Small intestine (tissue), 7 donors: ENCODE measurements at regions not wholly inside any gene's neighbourhood (a gene's known extent, or its start where the extent isn't known, plus 50 kb on each side); places are given as distances from the start of the nearest gene placed in this dataset.

Source experiments
- DNase-seq, 2 donors: peaks; one replicate each; pipeline versions ENCODE4 v3.0.0 to v3.0.0-alpha.2; 2013
- FAIRE-seq: peaks from 2 replicates; lab custom pipeline; 2012; peaks lifted over from hg19 to GRCh38; lab: Jason Lieb, UNC
- H3K27ac ChIP-seq, 3 donors: one replicate each; pipeline ENCODE4 v1.5.1; 2013; ENCODE audit warnings: low read length in 2 of 3, mild to moderate bottlenecking in 2 of 3, control low read depth in 1 of 3, inconsistent platforms in 1 of 3, low read depth in 1 of 3, moderate library complexity in 1 of 3
- H3K27me3 ChIP-seq, 3 donors: one replicate each; pipeline ENCODE4 v1.6.1; 2013; ENCODE audit warnings: low read length in 3 of 3, inconsistent platforms in 1 of 3; ENCODE audit not compliant: control insufficient read depth in 3 of 3, insufficient read depth in 3 of 3
- H3K36me3 ChIP-seq, 3 donors: one replicate each; pipeline ENCODE4 v1.6.1; 2013; ENCODE audit warnings: low read length in 3 of 3, inconsistent platforms in 1 of 3, low read depth in 1 of 3, mild to moderate bottlenecking in 1 of 3, moderate library complexity in 1 of 3; ENCODE audit not compliant: control insufficient read depth in 3 of 3, insufficient read depth in 2 of 3
- H3K4me1 ChIP-seq, 3 donors: one replicate each; pipeline ENCODE4 v1.6.1; 2013; ENCODE audit warnings: low read length in 2 of 3, inconsistent platforms in 1 of 3, low read depth in 1 of 3, mild to moderate bottlenecking in 1 of 3, moderate library complexity in 1 of 3; ENCODE audit not compliant: control insufficient read depth in 3 of 3, insufficient read depth in 2 of 3
- H3K4me3 ChIP-seq, 3 donors: one replicate each; pipeline ENCODE4 v1.5.1; 2013; ENCODE audit warnings: low read length in 3 of 3, control low read depth in 1 of 3, inconsistent platforms in 1 of 3, low read depth in 1 of 3, mild to moderate bottlenecking in 1 of 3, moderate library complexity in 1 of 3
- H3K9me3 ChIP-seq, 2 donors: one replicate each; pipeline ENCODE4 v1.6.1; 2013; ENCODE audit warnings: low read depth in 1 of 2, low read length in 1 of 2; ENCODE audit not compliant: control insufficient read depth in 2 of 2, insufficient read depth in 1 of 2
- WGBS, 3 donors: extraction: QIAGEN DNeasy Blood & Tissue Kit; methylation state at CpG; one replicate each; pipeline ENCODE4 v1.1.7; 2013; 5-methylcytosine and 5-hydroxymethylcytosine counted together
- donor health status: healthy with polysubstance abuse.
- donor health status: control.
- donor health status: control.
- donor health status: Bipolar disorder and iron deficiency.
- donor health status: healthy.

GRCh38 chr5:36355516-36355915 lies 53.8 kb upstream of the RANBP3L start:
- Histone ChIP-seq H3K36me3 (no peaks in the 10 kb centered on the region), H3K27me3 (no peaks in the 10 kb centered on the region), H3K4me1 (no peaks in the 10 kb centered on the region), H3K9me3 (no peaks in the 10 kb centered on the region), H3K4me3 (no peak overlapping the region), H3K27ac (no peak overlapping the region)
- 89 to 96% (median 93%) methylated on average over 1 of the region's 1 CpG for WGBS, 3 donors
- no peak for FAIRE-seq
- DNase-seq: no peak

- no peaks in the 10 kb centered on the region for H3K36me3 ChIP-seq
- FAIRE-seq: no peak
- H3K27me3 ChIP-seq: no peaks in the 10 kb centered on the region
- H3K4me1 ChIP-seq: no peaks in the 10 kb centered on the region
- H3K4me3 ChIP-seq: no peak overlapping the region
- no peak overlapping the region for H3K27ac ChIP-seq
- DNase-seq: no peak
- whole genome bisulfite sequencing, 3 donors: 39 to 72% (median 45%) methylated on average over 2 of the region's 2 CpGs
- H3K9me3 ChIP-seq: no peaks in the 10 kb centered on the region
Observed at GRCh38 chr5:36356915-36357314, 55.2 kb upstream of the RANBP3L start.

GRCh38 chr5:36357391-36357975 lies 55.8 kb upstream of the RANBP3L start:
- Histone ChIP-seq H3K4me3 (no peak overlapping the region), H3K27me3 (no peaks in the 10 kb centered on the region), H3K4me1 (no peaks in the 10 kb centered on the region), H3K9me3 (no peaks in the 10 kb centered on the region), H3K36me3 (no peaks in the 10 kb centered on the region), H3K27ac (no peak overlapping the region)
- 47 to 66% (median 63%) methylated on average over 5 of the region's 5 CpGs for WGBS, 3 donors
- FAIRE-seq (no peak), DNase-seq (no peak)

- Histone ChIP-seq H3K4me3 (no peak overlapping the region), H3K4me1 (no peaks in the 10 kb centered on the region), H3K36me3 (no peaks in the 10 kb centered on the region), H3K27me3 (no peaks in the 10 kb centered on the region), H3K27ac (no peak overlapping the region), H3K9me3 (no peaks in the 10 kb centered on the region)
- no peak for FAIRE-seq
- WGBS, 3 donors: 78 to 87% (median 86%) methylated on average over 6 of the region's 6 CpGs
- DNase-seq: no peak
Observed at GRCh38 chr5:36359267-36359666, 57.6 kb upstream of the RANBP3L start.

GRCh38 chr5:36360307-36360706 lies 58.6 kb upstream of the RANBP3L start:
- WGBS, 3 donors: 40 to 52% (median 44%) methylated on average over 1 of the region's 1 CpG
- DNase-seq (no peak), FAIRE-seq (no peak)
- no peak overlapping the region for H3K4me3 ChIP-seq
- H3K9me3 ChIP-seq: no peaks in the 10 kb centered on the region
- no peaks in the 10 kb centered on the region for H3K4me1 ChIP-seq
- H3K27me3 ChIP-seq: no peaks in the 10 kb centered on the region
- no peaks in the 10 kb centered on the region for H3K36me3 ChIP-seq
- H3K27ac ChIP-seq: no peak overlapping the region

- no peak for FAIRE-seq
Observed at GRCh38 chr5:36363101-36363500, 61.4 kb upstream of the RANBP3L start.

GRCh38 chr5:36363744-36364143 lies 62.0 kb upstream of the RANBP3L start:
- no peaks in the 10 kb centered on the region for H3K36me3 ChIP-seq
- H3K9me3 ChIP-seq: no peaks in the 10 kb centered on the region
- FAIRE-seq (no peak), DNase-seq (no peak)
- no peak overlapping the region for H3K4me3 ChIP-seq
- no peak overlapping the region for H3K27ac ChIP-seq
- H3K27me3 ChIP-seq: no peaks in the 10 kb centered on the region
- no peaks in the 10 kb centered on the region for H3K4me1 ChIP-seq
- 84 to 88% (median 85%) methylated on average over 2 of the region's 2 CpGs for WGBS, 3 donors

More at GRCh38 chr5:36363101-36363500, 61.4 kb upstream of the RANBP3L start:
- 91 to 93% (median 91%) methylated on average over 1 of the region's 1 CpG for WGBS, 3 donors
- Histone ChIP-seq H3K27ac (no peak overlapping the region), H3K9me3 (no peaks in the 10 kb centered on the region), H3K4me1 (no peaks in the 10 kb centered on the region), H3K4me3 (no peak overlapping the region), H3K27me3 (no peaks in the 10 kb centered on the region), H3K36me3 (no peaks in the 10 kb centered on the region)
- no peak for DNase-seq

GRCh38 chr5:36364473-36364872 lies 62.8 kb upstream of the RANBP3L start:
- no peaks in the 10 kb centered on the region for H3K36me3 ChIP-seq
- WGBS, 3 donors: 51 to 74% (median 72%) methylated on average over 4 of the region's 4 CpGs
- DNase-seq: no peak
- H3K27ac ChIP-seq: no peak overlapping the region
- no peak for FAIRE-seq
- H3K9me3 ChIP-seq: no peaks in the 10 kb centered on the region
- H3K27me3 ChIP-seq: no peaks in the 10 kb centered on the region
- no peaks in the 10 kb centered on the region for H3K4me1 ChIP-seq
- no peak overlapping the region for H3K4me3 ChIP-seq

GRCh38 chr5:36365896-36366295 lies 64.2 kb upstream of the RANBP3L start:
- no peak overlapping the region for H3K4me3 ChIP-seq
- FAIRE-seq: no peak
- no peak overlapping the region for H3K27ac ChIP-seq
- DNase-seq: no peak
- H3K36me3 ChIP-seq: no peaks in the 10 kb centered on the region
- WGBS, 3 donors: 45 to 71% (median 58%) methylated on average over 1 of the region's 1 CpG
- H3K27me3 ChIP-seq: no peaks in the 10 kb centered on the region
- H3K9me3 ChIP-seq: no peaks in the 10 kb centered on the region
- H3K4me1 ChIP-seq: no peaks in the 10 kb centered on the region
